Gastroesophageal sphincter (tissue), 3 donors: ENCODE measurements at regions not wholly inside any gene's neighbourhood (a gene's known extent, or its start where the extent isn't known, plus 50 kb on each side); places are given as distances from the start of the nearest gene placed in this dataset.

Experiments used
- CTCF ChIP-seq, 4 experiments: fragments of 200-600 bp in 2 of 4; fragments of 450-650 bp in 2 of 4; sonication (generic) in 1 of 4; IDR thresholded peaks; one replicate each; pipeline ENCODE4 v1.5.1; 2017 to 2019; ENCODE audit warnings: antibody characterized with exemption in 4 of 4, mild to moderate bottlenecking in 2 of 4, moderate library complexity in 2 of 4
- EP300 ChIP-seq: sonication (generic); formaldehyde crosslinking; IDR thresholded peaks from one replicate; pipeline ENCODE4 v1.6.1; 2017; ENCODE audit warnings: antibody characterized with exemption, mild to moderate bottlenecking
- POLR2A ChIP-seq, 2 donors: fragments of 450-650 bp; IDR thresholded peaks; one replicate each; pipeline ENCODE4 v1.6.1; 2017; ENCODE audit warnings: antibody characterized with exemption in 2 of 2, mild to moderate bottlenecking in 2 of 2, moderate library complexity in 1 of 2

DNA sequence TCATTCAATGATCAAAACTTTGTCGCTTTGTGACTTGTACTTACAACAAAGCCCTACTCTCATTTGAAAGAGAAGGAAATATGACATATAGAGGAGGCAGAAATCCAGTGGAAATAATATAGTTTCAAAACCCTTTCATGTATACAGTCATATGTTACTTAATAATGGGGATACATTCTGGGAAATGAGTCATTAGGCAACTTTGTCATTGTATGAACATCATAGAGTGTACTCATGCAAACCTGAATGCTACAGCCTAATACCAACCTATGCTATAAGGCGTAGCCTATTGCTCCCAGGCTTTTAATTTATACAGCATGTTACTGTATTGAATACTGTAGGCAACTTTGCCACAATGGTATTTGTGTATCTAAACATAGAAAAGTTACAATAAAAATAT is 69.0 kb upstream of the SMC2 start:
- no peak for TF ChIP-seq CTCF (IDR thresholded peaks at IDR 0.05)
- TF ChIP-seq EP300, result no peak
- TF ChIP-seq POLR2A (IDR thresholded peaks at IDR 0.05), result no peak
